Kidney (tissue), 13 donors: ENCODE measurements at regions not wholly inside any gene's neighbourhood (a gene's known extent, or its start where the extent isn't known, plus 50 kb on each side); places are given as distances from the start of the nearest gene placed in this dataset.
"Not testable (repeated sequence)": the region's sequence is repeated elsewhere in the genome, so short reads cannot be mapped to it uniquely, and the experiment has no call there.

ENCODE experiments used
- DNase-seq, 5 donors: peaks; one replicate each; pipeline ENCODE4 v3.0.0-alpha.2; 2013 to 2020
- FAIRE-seq: peaks from 2 replicates; lab custom pipeline; 2012; peaks lifted over from hg19 to GRCh38; lab: Jason Lieb, UNC
- H3K27ac ChIP-seq, 2 donors: one replicate each; pipeline ENCODE4 v1.7.0; 2013; ENCODE audit warnings: low read depth in 2 of 2, low read length in 2 of 2, inconsistent platforms in 1 of 2
- H3K27me3 ChIP-seq: one replicate; pipeline ENCODE4 v1.7.1; 2013; ENCODE audit warnings: low read length, inconsistent platforms; ENCODE audit not compliant: control insufficient read depth, insufficient read depth
- H3K36me3 ChIP-seq, 3 donors: one replicate each; pipeline versions ENCODE4 v1.7.0 to v1.7.1; 2013; ENCODE audit warnings: low read length in 3 of 3, control low read depth in 1 of 3, inconsistent platforms in 1 of 3; ENCODE audit not compliant: insufficient read depth in 3 of 3, control insufficient read depth in 2 of 3
- H3K4me1 ChIP-seq, 3 donors: one replicate each; pipeline versions ENCODE4 v1.7.0 to v1.7.1; 2013; ENCODE audit warnings: low read length in 3 of 3, inconsistent platforms in 1 of 3, low read depth in 1 of 3; ENCODE audit not compliant: control insufficient read depth in 2 of 3, insufficient read depth in 2 of 3
- H3K4me3 ChIP-seq, 3 donors: one replicate each; pipeline versions ENCODE4 v1.7.0 to v1.8.1; 2013; ENCODE audit warnings: low read length in 3 of 3, control low read depth in 1 of 3, inconsistent platforms in 1 of 3
- H3K9ac ChIP-seq, 3 donors: one replicate each; pipeline versions ENCODE4 v1.7.0 to v1.7.1; 2013; ENCODE audit warnings: low read length in 3 of 3, control low read depth in 1 of 3, inconsistent platforms in 1 of 3
- H3K9me3 ChIP-seq, 3 donors: one replicate each; pipeline versions ENCODE4 v1.7.0 to v1.7.1; 2013; ENCODE audit warnings: low read length in 3 of 3, control low read depth in 1 of 3, inconsistent platforms in 1 of 3; ENCODE audit not compliant: control insufficient read depth in 2 of 3, insufficient read depth in 1 of 3
- CTCF ChIP-seq: IDR thresholded peaks from 3 replicates; pipeline ENCODE4 v1.5.1; 2012; ENCODE audit warnings: mild to moderate bottlenecking, moderate library complexity, borderline replicate concordance; ENCODE audit not compliant: insufficient read depth; ENCODE audit errors: extremely low read depth
- intact Hi-C: fragments of 100-400 bp; cut with DNase I; formaldehyde crosslinking; loops from one replicate; pipeline ENCODE4 v1.11.1; 2022
- donor health status: control.
- donor health status: control.
- donor health status: control.
- donor health status: control.
- donor health status: control.
- donor health status: DM: yes; HTN: yes; CAD: no.
- donor health status: Normal renal cell carcinoma (clear cell type).

DNA sequence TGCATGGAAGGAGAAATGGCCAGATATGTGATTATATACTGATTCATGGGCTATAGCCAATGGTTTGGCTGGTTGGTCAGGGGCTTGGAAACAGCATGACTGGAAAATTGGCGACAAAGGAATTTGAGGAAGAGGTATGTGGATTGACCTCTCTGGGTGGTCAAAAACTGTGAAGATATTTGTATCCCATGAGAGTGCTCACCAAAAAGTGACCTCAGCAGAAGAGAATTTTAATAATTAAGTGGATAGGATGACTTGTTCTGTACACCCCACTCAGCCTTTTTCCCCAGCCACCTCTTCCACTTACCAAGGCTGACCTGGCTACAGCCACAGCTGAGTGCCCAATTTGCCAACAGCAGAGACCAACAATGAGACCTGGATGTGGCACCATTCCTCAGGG, 146.7 kb downstream of the GPR37 start:
- Histone ChIP-seq H3K4me1 (no peaks in the 10 kb centered on the region), H3K9me3 (no peaks in the 10 kb centered on the region), H3K27me3 (no peaks in the 10 kb centered on the region), H3K36me3 (no peaks in the 10 kb centered on the region), H3K27ac (no peak overlapping the region), H3K9ac (no peak overlapping the region), H3K4me3 (no peak overlapping the region)
- no peak for TF ChIP-seq CTCF
- FAIRE-seq = no peak
- no peak for DNase-seq
- intact Hi-C loops = no loop called here

- H3K4me3 ChIP-seq, H3K27ac ChIP-seq, H3K36me3 ChIP-seq, FAIRE-seq, H3K9ac ChIP-seq, H3K4me1 ChIP-seq, H3K27me3 ChIP-seq, intact Hi-C loops, DNase-seq, H3K9me3 ChIP-seq: not testable (repeated sequence)
Measured at GRCh38 chr7:124618051-124618450, 147.5 kb downstream of the GPR37 start.

- no peaks in the 10 kb centered on the region for H3K4me1 ChIP-seq
- intact Hi-C loops = no loop called here
- no peak for DNase-seq
- no peak for FAIRE-seq
- no peaks in the 10 kb centered on the region for H3K9me3 ChIP-seq
- no peak for TF ChIP-seq CTCF
- H3K27me3 ChIP-seq = no peaks in the 10 kb centered on the region
- no peak overlapping the region for H3K9ac ChIP-seq
- no peak overlapping the region for H3K4me3 ChIP-seq
- no peak overlapping the region for H3K27ac ChIP-seq
- no peaks in the 10 kb centered on the region for H3K36me3 ChIP-seq
Measured at GRCh38 chr7:124603066-124603465, 162.5 kb downstream of the GPR37 start.

GRCh38 chr7:124597509-124597908, 168.1 kb downstream of the GPR37 start:
- Histone ChIP-seq H3K27ac (no peak overlapping the region), H3K27me3 (no peaks in the 10 kb centered on the region), H3K36me3 (no peaks in the 10 kb centered on the region), H3K4me3 (no peak overlapping the region), H3K9me3 (no peaks in the 10 kb centered on the region), H3K4me1 (no peaks in the 10 kb centered on the region), H3K9ac (no peak overlapping the region)
- intact Hi-C loops = no loop called here
- DNase-seq = no peak
- no peak for FAIRE-seq
- TF ChIP-seq CTCF = no peak
